ENCODE measurements at regions not wholly inside any gene's neighbourhood (a gene's known extent, or its start where the extent isn't known, plus 50 kb on each side); places are given as distances from the start of the nearest gene placed in this dataset.

GRCh38 chr10:36367362-36367761, 725.3 kb upstream of the FZD8 start:
- Histone ChIP-seq H2AFZ (ENCODE audit: insufficient read depth, low read depth, low read length, poor library complexity, severe bottlenecking) (no peak overlapping the region), H3K4me3 (ENCODE audit: control extremely low read depth in 1 of 5, extremely low read depth in 1 of 5, insufficient read depth in 1 of 5, low read depth in 2 of 5, low read length in 4 of 5) (no peak overlapping the region), H3K27me3 (replicated peaks in 1 of 4; ENCODE audit: control extremely low read depth in 1 of 4, control insufficient read depth in 3 of 4, insufficient read depth in 4 of 4, low read length in 3 of 4) (no peaks in the 10 kb centered on the region), H3K79me2 (ENCODE audit: control insufficient read depth, insufficient read depth, low read length) (no peaks in the 10 kb centered on the region), H3K4me1 (ENCODE audit: control insufficient read depth in 2 of 2, insufficient read depth in 2 of 2, low read length in 2 of 2) (no peaks in the 10 kb centered on the region), H3K9me3 (ENCODE audit: control extremely low read depth in 1 of 3, control insufficient read depth in 2 of 3, insufficient read depth in 1 of 3, low read length in 2 of 3) (peaks cover 0 to 5% (median 4%) of the 10 kb centered on the region in 3 donors), H3K4me2 (replicated peaks; ENCODE audit: low read depth, low read length, poor library complexity, severe bottlenecking) (no peak overlapping the region), H3K27ac (ENCODE audit: low read length in 2 of 2) (no peak overlapping the region), H3K9ac (ENCODE audit: low read length) (no peak overlapping the region), H4K20me1 (ENCODE audit: control insufficient read depth, insufficient read depth, low read length, poor library complexity, severe bottlenecking) (no peaks in the 10 kb centered on the region), H3K36me3 (replicated peaks in 1 of 2; ENCODE audit: control extremely low read depth in 1 of 2, control insufficient read depth in 1 of 2, extremely low read depth in 1 of 2, insufficient read depth in 2 of 2, low read length in 1 of 2) (no peaks in the 10 kb centered on the region)
- no CpG with 5 or more reads among the region's 3 CpGs for WGBS (ENCODE audit: insufficient coverage)
- Mint-ChIP-seq H3K27ac (no peak overlapping the region), H3K9me3 (ENCODE audit: insufficient read depth) (peaks cover 3% of the 10 kb centered on the region), H3K27me3 (no peaks in the 10 kb centered on the region), H3K4me3 (no peak overlapping the region), H3K4me1 (no peaks in the 10 kb centered on the region)
- DNase-seq: no peak
- CTCF ChIA-PET: no interaction called here
- TF ChIP-seq CTCF (IDR thresholded peaks at IDR 0.05) (no peak), EZH2 (IDR thresholded peaks at IDR 0.05; ENCODE audit: borderline replicate concordance, insufficient read depth, low read depth, low read length, poor library complexity, severe bottlenecking) (no peak)
- POLR2A ChIA-PET: no interaction called here
- ATAC-seq (ENCODE audit: low read depth): no peak
- intact Hi-C loops (cut with micrococcal nuclease): no loop called here

- Mint-ChIP-seq H3K27me3 (no peaks in the 10 kb centered on the region), H3K9me3 (ENCODE audit: insufficient read depth) (peaks cover 3% of the 10 kb centered on the region), H3K4me1 (no peaks in the 10 kb centered on the region), H3K4me3 (no peak overlapping the region), H3K27ac (no peak overlapping the region)
- no peak overlapping the region for H3K27ac ChIP-seq (ENCODE audit: low read length in 2 of 2)
- H3K27me3 ChIP-seq (replicated peaks in 1 of 4; ENCODE audit: control extremely low read depth in 1 of 4, control insufficient read depth in 3 of 4, insufficient read depth in 4 of 4, low read length in 3 of 4): no peaks in the 10 kb centered on the region
- H3K9me3 ChIP-seq (ENCODE audit: control extremely low read depth in 1 of 3, control insufficient read depth in 2 of 3, insufficient read depth in 1 of 3, low read length in 2 of 3): peaks cover 0 to 5% (median 4%) of the 10 kb centered on the region in 3 donors
- H3K79me2 ChIP-seq (ENCODE audit: control insufficient read depth, insufficient read depth, low read length): no peaks in the 10 kb centered on the region
- H4K20me1 ChIP-seq (ENCODE audit: control insufficient read depth, insufficient read depth, low read length, poor library complexity, severe bottlenecking): no peaks in the 10 kb centered on the region
- ChIA-PET CTCF (no interaction called here), POLR2A (no interaction called here)
- no peak overlapping the region for H3K4me3 ChIP-seq (ENCODE audit: control extremely low read depth in 1 of 5, extremely low read depth in 1 of 5, insufficient read depth in 1 of 5, low read depth in 2 of 5, low read length in 4 of 5)
- ATAC-seq (ENCODE audit: low read depth): no peak
- H3K4me2 ChIP-seq (replicated peaks; ENCODE audit: low read depth, low read length, poor library complexity, severe bottlenecking): no peak overlapping the region
- H3K9ac ChIP-seq (ENCODE audit: low read length): no peak overlapping the region
- no peaks in the 10 kb centered on the region for H3K4me1 ChIP-seq (ENCODE audit: control insufficient read depth in 2 of 2, insufficient read depth in 2 of 2, low read length in 2 of 2)
- H2AFZ ChIP-seq (ENCODE audit: insufficient read depth, low read depth, low read length, poor library complexity, severe bottlenecking): no peak overlapping the region
- no peak for TF ChIP-seq CTCF (IDR thresholded peaks at IDR 0.05)
- no peak for TF ChIP-seq EZH2 (IDR thresholded peaks at IDR 0.05; ENCODE audit: borderline replicate concordance, insufficient read depth, low read depth, low read length, poor library complexity, severe bottlenecking)
- no peak for DNase-seq
- no peaks in the 10 kb centered on the region for H3K36me3 ChIP-seq (replicated peaks in 1 of 2; ENCODE audit: control extremely low read depth in 1 of 2, control insufficient read depth in 1 of 2, extremely low read depth in 1 of 2, insufficient read depth in 2 of 2, low read length in 1 of 2)
- intact Hi-C loops (cut with micrococcal nuclease): no loop called here
Observed at GRCh38 chr10:36366843-36367242, 724.7 kb upstream of the FZD8 start.

All from B cell (primary cell).